MCF 10A (cell line): ENCODE measurements at regions not wholly inside any gene's neighbourhood (a gene's known extent, or its start where the extent isn't known, plus 50 kb on each side); places are given as distances from the start of the nearest gene placed in this dataset.

ENCODE experiments used
- BruUV-seq: library from RNA; stranded (reverse); fragments of 400-500 nt; replicated peaks from 2 replicates; lab custom pipeline; 2021; lab: Mats Ljungman, UMichigan
- CTCF ChIA-PET: fragments of 300-600 bp; sonication (Branson Sonifier 250); formaldehyde crosslinking; extraction: SDS; loops from one replicate; lab custom pipeline; 2021; ENCODE audit warnings: antibody characterized with exemption, inconsistent platforms; lab: Yijun Ruan, JAX
- POLR2A ChIA-PET: fragments of 300-600, 350-650 bp; sonication (Branson Sonifier 250); formaldehyde crosslinking; extraction: SDS; loops from one replicate; lab custom pipeline; 2020; ENCODE audit warnings: antibody characterized with exemption, inconsistent platforms; lab: Yijun Ruan, JAX
- DNase-seq: peaks from one replicate; pipeline ENCODE4 v3.0.0-alpha.2; 2018; ENCODE audit not compliant: unreplicated experiment
- H3K27ac Mint-ChIP-seq: one replicate; pipeline ENCODE4 v1.8.0; 2022; ENCODE audit warnings: mild to moderate bottlenecking, low read depth, mixed read lengths; ENCODE audit not compliant: unreplicated experiment
- H3K27me3 Mint-ChIP-seq: one replicate; pipeline ENCODE4 v1.8.0; 2022; ENCODE audit warnings: mixed read lengths; ENCODE audit not compliant: insufficient read depth, unreplicated experiment
- H3K36me3 Mint-ChIP-seq: one replicate; pipeline ENCODE4 v1.8.0; 2022; ENCODE audit warnings: mild to moderate bottlenecking, moderate library complexity, mixed read lengths; ENCODE audit not compliant: insufficient read depth, unreplicated experiment
- H3K4me1 Mint-ChIP-seq: one replicate; pipeline ENCODE4 v1.8.0; 2022; ENCODE audit warnings: mixed read lengths; ENCODE audit not compliant: insufficient read depth, unreplicated experiment
- H3K4me3 Mint-ChIP-seq: one replicate; pipeline ENCODE4 v1.8.0; 2022; ENCODE audit warnings: mild to moderate bottlenecking, moderate library complexity, mixed read lengths; ENCODE audit not compliant: unreplicated experiment
- H3K9me3 Mint-ChIP-seq: one replicate; pipeline ENCODE4 v1.8.0; 2022; ENCODE audit warnings: mixed read lengths; ENCODE audit not compliant: unreplicated experiment
- CTCF ChIP-seq: fragments of 200-600 bp; IDR thresholded peaks from one replicate; pipeline ENCODE4 v1.8.0; 2022; ENCODE audit warnings: antibody characterized with exemption, mild to moderate bottlenecking; ENCODE audit not compliant: unreplicated experiment
- intact Hi-C: fragments of 100-400 bp; cut with micrococcal nuclease; formaldehyde crosslinking; loops from 2 replicates; pipeline ENCODE4 v1.14.1; 2022

DNA sequence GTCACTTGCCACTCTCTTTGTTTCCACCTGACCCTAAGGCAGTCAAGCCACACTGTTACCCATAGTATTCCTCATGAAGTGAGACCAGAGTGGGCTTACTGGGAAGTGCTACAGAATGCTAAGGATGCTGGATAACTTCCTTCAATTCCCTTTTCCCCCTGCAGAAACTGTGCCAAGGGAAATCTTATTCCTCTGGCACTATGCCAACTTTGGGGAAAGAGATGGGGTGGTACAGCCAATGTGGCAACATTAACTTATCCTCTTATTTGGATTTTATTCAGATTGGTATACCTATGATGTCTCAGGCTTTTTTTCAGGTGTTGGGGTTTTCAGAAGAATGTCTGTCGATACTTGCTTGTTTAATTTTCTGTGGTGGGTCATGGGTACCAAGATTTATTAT is 599.4 kb upstream of the PBX1 start:
- CTCF ChIA-PET = interaction anchor here (0.6 kb wide), 1 partner anchor 281 kb away, joined by 3 read pairs; no protein-coding TSS in a partner anchor
- no peak overlapping the region for H3K27ac Mint-ChIP-seq
- H3K9me3 Mint-ChIP-seq = peaks cover 35% of the 10 kb centered on the region
- TF ChIP-seq CTCF = no peak
- peak; percentile 6 for DNase-seq
- H3K4me3 Mint-ChIP-seq = no peak overlapping the region
- intact Hi-C loops = no loop called here
- no peaks in the 10 kb centered on the region for H3K27me3 Mint-ChIP-seq
- POLR2A ChIA-PET = no interaction called here
- no peaks in the 10 kb centered on the region for H3K4me1 Mint-ChIP-seq
- BruUV-seq = no TSS peak
- H3K36me3 Mint-ChIP-seq = no peaks in the 10 kb centered on the region

DNA sequence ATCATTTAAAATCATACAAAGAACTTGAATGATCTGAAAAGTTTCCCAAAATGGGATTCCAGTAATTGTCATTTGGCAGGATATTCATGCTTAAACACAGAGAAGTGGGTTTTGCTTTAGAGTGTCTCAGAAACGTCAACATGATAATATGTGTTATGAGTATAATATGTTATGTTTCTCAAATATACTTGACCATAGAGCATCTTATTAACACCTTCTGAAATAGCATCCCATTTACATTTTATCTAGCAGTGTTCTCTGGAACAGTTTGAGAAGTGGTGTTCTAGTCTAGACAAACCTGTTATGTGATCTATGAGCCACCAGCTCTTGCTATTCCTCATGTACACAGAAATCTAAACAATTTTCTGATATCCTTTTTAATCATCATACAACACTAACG is 588.8 kb upstream of the PBX1 start:
- no TSS peak for BruUV-seq
- Mint-ChIP-seq H3K9me3 (peaks cover 1% of the 10 kb centered on the region), H3K27me3 (no peaks in the 10 kb centered on the region), H3K36me3 (no peaks in the 10 kb centered on the region), H3K4me3 (no peak overlapping the region), H3K4me1 (no peaks in the 10 kb centered on the region), H3K27ac (no peak overlapping the region)
- ChIA-PET CTCF (no interaction called here), POLR2A (no interaction called here)
- DNase-seq = no peak
- TF ChIP-seq CTCF = no peak
- intact Hi-C loops = no loop called here

- BruUV-seq = no TSS peak
- intact Hi-C loops = no loop called here
- H3K9me3 Mint-ChIP-seq = no peaks in the 10 kb centered on the region
These were observed 588.3 kb upstream of the PBX1 start for GRCh38 chr1:163970699-163971098.

DNA sequence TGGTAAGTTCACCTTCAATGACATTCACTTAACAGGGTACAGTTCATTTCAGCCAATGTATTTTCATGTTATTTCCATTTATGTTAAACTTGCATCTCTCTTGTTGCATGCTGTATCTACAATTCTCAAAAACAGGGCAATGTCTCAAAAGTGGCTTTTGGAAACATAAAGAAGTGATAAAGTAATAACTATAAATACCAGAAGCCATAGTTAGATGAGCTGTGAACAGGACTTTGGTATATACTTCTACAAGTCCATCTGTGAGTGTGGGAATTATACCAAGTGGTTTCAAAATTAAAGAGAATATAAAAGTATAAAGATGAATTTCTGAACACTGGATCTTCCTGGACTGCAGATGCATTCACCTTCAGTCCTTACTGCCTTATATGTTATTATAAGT is 585.4 kb upstream of the PBX1 start:
- CTCF ChIA-PET = no interaction called here
- TF ChIP-seq CTCF = no peak
- H3K9me3 Mint-ChIP-seq = peaks cover 18% of the 10 kb centered on the region
- BruUV-seq = no TSS peak
- H3K36me3 Mint-ChIP-seq = no peaks in the 10 kb centered on the region
- H3K27ac Mint-ChIP-seq = no peak overlapping the region
- no peaks in the 10 kb centered on the region for H3K4me1 Mint-ChIP-seq
- intact Hi-C loops = no loop called here
- no peak for DNase-seq
- H3K4me3 Mint-ChIP-seq = no peak overlapping the region
- POLR2A ChIA-PET = interaction anchor here (0.7 kb wide), 1 partner anchor 699 kb away, joined by 3 read pairs; no protein-coding TSS in a partner anchor
- no peaks in the 10 kb centered on the region for H3K27me3 Mint-ChIP-seq

More at GRCh38 chr1:163970699-163971098, 588.3 kb upstream of the PBX1 start:
- ChIA-PET POLR2A (no interaction called here), CTCF (interaction anchor here (0.7 to 0.9 kb wide), 2 partner anchors 14 to 337 kb away, joined by 4 read pairs; no protein-coding TSS in a partner anchor)
- Mint-ChIP-seq H3K4me3 (no peak overlapping the region), H3K36me3 (no peaks in the 10 kb centered on the region), H3K27ac (no peak overlapping the region), H3K4me1 (no peaks in the 10 kb centered on the region), H3K27me3 (no peaks in the 10 kb centered on the region)
- DNase-seq = no peak
- TF ChIP-seq CTCF = no peak
